GM18517 (cell line): ENCODE measurements at regions not wholly inside any gene's neighbourhood (a gene's known extent, or its start where the extent isn't known, plus 50 kb on each side); places are given as distances from the start of the nearest gene placed in this dataset.

Source experiments
- ATAC-seq: cut with Tn5 transposase; IDR thresholded peaks from one replicate; pipeline ENCODE4 v1.9.1; 2021; ENCODE audit warnings: mild to moderate bottlenecking, moderate library complexity; ENCODE audit not compliant: unreplicated experiment

- ATAC-seq: no peak
Observed at GRCh38 chr14:87334997-87335685, 657.8 kb downstream of the GALC start.

GRCh38 chr14:87331991-87332390, 661.0 kb downstream of the GALC start:
- no peak for ATAC-seq

GRCh38 chr14:87325741-87326140, 667.2 kb downstream of the GALC start:
- no peak for ATAC-seq

- no peak for ATAC-seq
Observed at GRCh38 chr14:87323191-87323590, 669.8 kb downstream of the GALC start.

GRCh38 chr14:87321548-87321947, 671.4 kb downstream of the GALC start:
- no peak for ATAC-seq

- no peak for ATAC-seq
Observed at GRCh38 chr14:87312894-87313205, 680.1 kb downstream of the GALC start.

- no peak for ATAC-seq
Observed at GRCh38 chr14:87312169-87312893, 680.7 kb downstream of the GALC start.

- no peak for ATAC-seq
Observed at GRCh38 chr14:87309557-87309956, 683.4 kb downstream of the GALC start.

GRCh38 chr14:87306409-87307168, 686.4 kb downstream of the GALC start:
- no peak for ATAC-seq

GRCh38 chr14:87305345-87305744, 687.6 kb downstream of the GALC start:
- no peak for ATAC-seq

GRCh38 chr14:87304404-87304803, 688.6 kb downstream of the GALC start:
- no peak for ATAC-seq

- ATAC-seq: no peak
Observed at GRCh38 chr14:87286826-87287225, 706.2 kb downstream of the GALC start.

- no peak for ATAC-seq
Observed at GRCh38 chr14:87286191-87286590, 706.8 kb downstream of the GALC start.

GRCh38 chr14:87285506-87285905, 707.5 kb downstream of the GALC start:
- no peak for ATAC-seq

GRCh38 chr14:87283547-87283946, 709.4 kb downstream of the GALC start:
- ATAC-seq: no peak

- no peak for ATAC-seq
Observed at GRCh38 chr14:87282266-87282665, 710.7 kb downstream of the GALC start.

- no peak for ATAC-seq
Observed at GRCh38 chr14:87278415-87278814, 714.6 kb downstream of the GALC start.

- no peak for ATAC-seq
Observed at GRCh38 chr14:87271331-87271730, 721.7 kb downstream of the GALC start.

- ATAC-seq: no peak
Observed at GRCh38 chr14:87268997-87269396, 724.0 kb downstream of the GALC start.

- ATAC-seq: no peak
Observed at GRCh38 chr14:87264796-87265195, 728.2 kb downstream of the GALC start.

- no peak for ATAC-seq
Observed at GRCh38 chr14:87264272-87264785, 728.7 kb downstream of the GALC start.

- ATAC-seq: no peak
Observed at GRCh38 chr14:87261621-87262020, 731.4 kb downstream of the GALC start.
